RWPE1 (cell line): ENCODE measurements at regions not wholly inside any gene's neighbourhood (a gene's known extent, or its start where the extent isn't known, plus 50 kb on each side); places are given as distances from the start of the nearest gene placed in this dataset.

Experiments
- CTCF ChIA-PET: fragments of 350-600 bp; sonication (Branson Sonifier 250); formaldehyde crosslinking; extraction: SDS; loops from one replicate; lab custom pipeline; 2021; lab: Yijun Ruan, JAX
- POLR2A ChIA-PET: fragments of 400-600 bp; formaldehyde crosslinking; extraction: SDS; loops from one replicate; lab custom pipeline; 2020; ENCODE audit warnings: antibody characterized with exemption; ENCODE audit not compliant: low non-redundant PET; lab: Yijun Ruan, JAX
- DNase-seq: peaks from one replicate; pipeline ENCODE4 v3.0.0; 2012; ENCODE audit warnings: low spot score
- H3K27ac ChIP-seq: fragments of 450-650 bp; 2 replicates; pipeline ENCODE4 v1.5.1; 2017
- TF ChIP-seq, protein P1 (sequence below): fragments of 450-650 bp; conservative IDR thresholded peaks from 2 replicates; pipeline ENCODE4 v1.5.1; 2017; ENCODE audit warnings: low read depth, mild to moderate bottlenecking

DNA sequence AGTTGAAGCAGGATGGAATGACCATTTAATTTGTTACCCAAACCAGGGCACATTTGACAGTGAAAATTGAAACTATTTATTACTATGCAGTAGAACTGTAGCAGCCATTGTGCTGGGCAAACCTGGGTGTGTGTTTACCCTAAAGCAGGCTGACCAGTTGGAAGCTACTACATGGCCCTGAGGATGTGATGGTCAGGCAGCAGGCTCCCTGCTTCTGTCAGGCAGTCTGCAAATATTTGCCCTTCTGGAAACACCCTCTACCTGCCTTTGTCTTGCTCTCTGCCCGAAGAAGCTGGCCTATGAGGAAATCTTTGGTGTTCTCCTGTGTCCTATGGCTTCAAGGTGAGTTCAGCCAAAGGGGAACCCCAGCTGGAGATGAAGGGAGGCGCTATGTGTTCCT is 600.1 kb upstream of the KIRREL3 start:
- H3K27ac ChIP-seq = no peak overlapping the region
- ChIA-PET POLR2A (interaction anchor here (0.5 kb wide), 1 partner anchor 841 kb away, joined by 3 read pairs; no protein-coding TSS in a partner anchor), CTCF (interaction anchor here (0.6 kb wide), 1 partner anchor 489 kb away, joined by 3 read pairs; no protein-coding TSS in a partner anchor)
- TF ChIP-seq, protein P1, sequence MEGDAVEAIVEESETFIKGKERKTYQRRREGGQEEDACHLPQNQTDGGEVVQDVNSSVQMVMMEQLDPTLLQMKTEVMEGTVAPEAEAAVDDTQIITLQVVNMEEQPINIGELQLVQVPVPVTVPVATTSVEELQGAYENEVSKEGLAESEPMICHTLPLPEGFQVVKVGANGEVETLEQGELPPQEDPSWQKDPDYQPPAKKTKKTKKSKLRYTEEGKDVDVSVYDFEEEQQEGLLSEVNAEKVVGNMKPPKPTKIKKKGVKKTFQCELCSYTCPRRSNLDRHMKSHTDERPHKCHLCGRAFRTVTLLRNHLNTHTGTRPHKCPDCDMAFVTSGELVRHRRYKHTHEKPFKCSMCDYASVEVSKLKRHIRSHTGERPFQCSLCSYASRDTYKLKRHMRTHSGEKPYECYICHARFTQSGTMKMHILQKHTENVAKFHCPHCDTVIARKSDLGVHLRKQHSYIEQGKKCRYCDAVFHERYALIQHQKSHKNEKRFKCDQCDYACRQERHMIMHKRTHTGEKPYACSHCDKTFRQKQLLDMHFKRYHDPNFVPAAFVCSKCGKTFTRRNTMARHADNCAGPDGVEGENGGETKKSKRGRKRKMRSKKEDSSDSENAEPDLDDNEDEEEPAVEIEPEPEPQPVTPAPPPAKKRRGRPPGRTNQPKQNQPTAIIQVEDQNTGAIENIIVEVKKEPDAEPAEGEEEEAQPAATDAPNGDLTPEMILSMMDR = no peak
- DNase-seq = no peak

DNA sequence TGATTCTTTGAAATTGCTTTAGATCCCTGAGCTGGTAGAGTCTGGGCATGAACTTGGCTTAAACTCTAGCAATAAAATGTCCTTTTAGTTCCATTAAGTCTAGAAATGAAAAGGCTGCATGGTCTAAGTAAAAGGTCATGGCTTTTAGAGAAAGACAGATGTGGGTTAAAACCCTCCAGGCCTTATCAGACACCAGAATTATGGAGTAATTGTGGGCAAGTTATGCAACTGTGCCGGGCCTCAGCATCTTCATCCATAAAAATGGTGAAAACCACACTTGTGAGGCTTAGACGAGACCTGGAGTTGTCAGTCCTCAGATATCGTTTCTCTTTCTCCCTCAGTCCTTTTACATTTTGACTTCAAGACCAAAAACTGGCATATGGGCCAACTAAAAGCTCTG is 597.9 kb upstream of the KIRREL3 start:
- ChIA-PET POLR2A (no interaction called here), CTCF (interaction anchor here (1.0 kb wide), 1 partner anchor 28 kb away, joined by 3 read pairs; no protein-coding TSS in a partner anchor)
- no peak overlapping the region for H3K27ac ChIP-seq
- no peak for DNase-seq
- TF ChIP-seq, protein P1 = no peak

DNA sequence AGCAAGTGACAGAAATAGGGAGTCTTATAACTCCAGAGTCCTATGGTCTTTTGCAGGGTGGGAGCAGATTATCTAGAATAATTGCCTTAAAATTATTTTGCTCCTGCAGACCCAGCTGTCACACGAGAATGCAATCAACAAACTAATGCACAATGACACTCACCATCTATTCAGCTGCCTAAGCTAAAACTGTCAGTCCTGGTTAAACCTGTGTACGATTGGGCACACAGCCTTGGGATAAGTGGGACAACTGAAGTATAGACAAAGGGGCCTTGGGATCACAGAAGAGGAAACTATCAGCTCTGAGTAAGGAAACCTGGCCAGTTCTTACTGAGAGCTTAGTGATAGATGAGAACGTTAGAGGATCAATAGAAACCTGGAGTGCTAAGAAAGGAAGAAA is 595.9 kb upstream of the KIRREL3 start:
- CTCF ChIA-PET = no interaction called here
- no peak for DNase-seq
- H3K27ac ChIP-seq = no peak overlapping the region
- POLR2A ChIA-PET = no interaction called here
- TF ChIP-seq, protein P1 = no peak

DNA sequence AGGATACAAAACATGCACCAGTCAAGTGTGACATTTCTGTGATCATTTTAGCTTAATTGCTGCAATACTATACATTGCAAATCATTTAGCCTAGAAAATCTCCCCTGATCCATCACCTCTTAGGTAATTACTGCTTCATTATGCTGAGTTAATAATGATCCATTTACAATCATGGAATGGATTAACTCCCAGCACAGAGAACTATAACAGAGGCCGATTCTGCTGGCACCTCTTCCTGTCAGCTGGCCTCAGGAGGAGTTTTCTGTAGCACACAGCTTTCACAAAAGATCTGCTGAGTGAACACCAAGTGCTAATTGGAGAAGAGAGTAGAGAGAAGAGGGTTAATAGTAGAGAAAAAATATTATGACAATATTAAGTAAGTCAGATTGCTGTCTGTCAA is 591.8 kb upstream of the KIRREL3 start:
- no peak for DNase-seq

DNA sequence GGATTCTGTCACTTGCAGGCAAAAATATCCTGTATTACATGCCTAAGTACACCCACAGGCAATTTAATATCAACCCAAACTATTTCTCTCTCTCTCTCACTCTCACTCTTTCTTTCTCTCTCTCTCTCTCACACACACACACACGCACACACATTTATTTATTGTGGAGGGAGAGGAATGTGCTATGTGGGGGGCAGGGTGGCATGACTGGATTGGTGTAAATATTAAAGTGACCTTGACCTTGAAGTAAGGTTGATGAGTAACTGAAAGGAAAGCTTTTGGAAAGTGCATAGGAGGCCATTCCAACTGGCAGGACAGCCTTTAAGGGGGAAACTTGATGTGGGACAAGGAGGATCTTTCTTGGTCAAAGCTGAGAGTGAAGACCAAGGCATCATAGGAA is 589.7 kb upstream of the KIRREL3 start:
- TF ChIP-seq, protein P1 = no peak
- DNase-seq = no peak
- ChIA-PET CTCF (no interaction called here), POLR2A (no interaction called here)
- no peak overlapping the region for H3K27ac ChIP-seq

More for the DNA sequence above, 591.8 kb upstream of the KIRREL3 start:
- CTCF ChIA-PET = no interaction called here
- POLR2A ChIA-PET = no interaction called here
- no peak overlapping the region for H3K27ac ChIP-seq
- TF ChIP-seq, protein P1 = no peak

DNA sequence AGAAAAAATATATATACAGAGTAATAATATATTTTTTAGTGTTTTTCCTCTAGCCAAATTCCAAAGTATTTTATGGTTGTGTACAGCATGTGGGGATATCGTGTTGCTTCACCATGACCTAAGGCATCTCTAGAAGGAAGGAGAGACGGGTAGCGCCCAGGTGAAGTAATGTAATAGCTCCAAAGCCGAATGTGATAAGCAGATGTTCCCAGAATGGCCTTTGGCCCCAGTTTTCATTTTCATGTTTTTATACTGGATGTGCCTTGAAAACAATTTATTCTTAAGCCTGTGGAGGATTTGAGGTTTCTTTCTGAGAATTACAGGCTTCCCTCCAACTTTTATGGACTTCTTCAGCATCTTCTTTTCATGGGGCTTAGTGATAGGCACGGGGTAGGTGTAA is 587.9 kb upstream of the KIRREL3 start:
- H3K27ac ChIP-seq = no peak overlapping the region
- ChIA-PET CTCF (interaction anchor here (0.7 kb wide), 1 partner anchor 1376 kb away, joined by 5 read pairs; no protein-coding TSS in a partner anchor), POLR2A (no interaction called here)
- TF ChIP-seq, protein P1 = no peak
- DNase-seq = no peak

DNA sequence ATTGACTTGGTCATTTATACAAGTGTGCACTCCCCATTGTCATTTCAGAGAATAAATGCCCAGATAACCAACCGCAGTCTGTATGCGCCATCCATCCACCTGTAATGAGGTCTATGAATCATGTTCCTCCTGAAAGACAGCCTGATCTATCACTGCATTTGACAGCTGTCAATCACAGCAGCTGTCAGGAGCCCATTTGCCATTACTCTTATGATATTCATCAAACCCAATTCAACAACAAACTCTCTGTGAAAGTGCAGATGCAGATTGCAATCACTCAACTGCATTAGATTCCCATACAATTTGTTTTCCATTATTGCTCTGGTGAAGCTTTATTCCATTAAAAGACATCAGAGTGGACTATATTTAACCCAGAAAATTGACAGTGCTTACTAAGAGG is 586.9 kb upstream of the KIRREL3 start:
- TF ChIP-seq, protein P1 = no peak
- ChIA-PET POLR2A (no interaction called here), CTCF (no interaction called here)
- DNase-seq = no peak
- no peak overlapping the region for H3K27ac ChIP-seq
